Memory B cell (primary cell): ENCODE measurements at regions not wholly inside any gene's neighbourhood (a gene's known extent, or its start where the extent isn't known, plus 50 kb on each side); places are given as distances from the start of the nearest gene placed in this dataset.

Experiments
- ATAC-seq: fragments of 150-1000 bp; cut with Tn5 transposase; 2 replicates; pipeline ENCODE4 v1.10.0; 2021; ENCODE audit warnings: low read depth, mild to moderate bottlenecking, moderate library complexity
- DNase-seq, 2 donors: peaks; one replicate each; pipeline ENCODE4 v3.0.0; 2022; ENCODE audit warnings: low spot score in 2 of 2
- H3K27ac Mint-ChIP-seq: one replicate; pipeline ENCODE4 v1.8.0; 2022; ENCODE audit warnings: mild to moderate bottlenecking, moderate library complexity, mixed read lengths
- H3K27me3 Mint-ChIP-seq: one replicate; pipeline ENCODE4 v1.8.0; 2022; ENCODE audit warnings: mixed read lengths
- H3K36me3 Mint-ChIP-seq: one replicate; pipeline ENCODE4 v1.8.0; 2022; ENCODE audit warnings: mild to moderate bottlenecking, mixed read lengths
- H3K4me1 Mint-ChIP-seq: one replicate; pipeline ENCODE4 v1.8.0; 2022; ENCODE audit warnings: mixed read lengths
- H3K4me3 Mint-ChIP-seq: one replicate; pipeline ENCODE4 v1.8.0; 2022; ENCODE audit warnings: mild to moderate bottlenecking, moderate library complexity, mixed read lengths
- H3K9me3 Mint-ChIP-seq: one replicate; pipeline ENCODE4 v1.8.0; 2022; ENCODE audit warnings: mixed read lengths

DNA sequence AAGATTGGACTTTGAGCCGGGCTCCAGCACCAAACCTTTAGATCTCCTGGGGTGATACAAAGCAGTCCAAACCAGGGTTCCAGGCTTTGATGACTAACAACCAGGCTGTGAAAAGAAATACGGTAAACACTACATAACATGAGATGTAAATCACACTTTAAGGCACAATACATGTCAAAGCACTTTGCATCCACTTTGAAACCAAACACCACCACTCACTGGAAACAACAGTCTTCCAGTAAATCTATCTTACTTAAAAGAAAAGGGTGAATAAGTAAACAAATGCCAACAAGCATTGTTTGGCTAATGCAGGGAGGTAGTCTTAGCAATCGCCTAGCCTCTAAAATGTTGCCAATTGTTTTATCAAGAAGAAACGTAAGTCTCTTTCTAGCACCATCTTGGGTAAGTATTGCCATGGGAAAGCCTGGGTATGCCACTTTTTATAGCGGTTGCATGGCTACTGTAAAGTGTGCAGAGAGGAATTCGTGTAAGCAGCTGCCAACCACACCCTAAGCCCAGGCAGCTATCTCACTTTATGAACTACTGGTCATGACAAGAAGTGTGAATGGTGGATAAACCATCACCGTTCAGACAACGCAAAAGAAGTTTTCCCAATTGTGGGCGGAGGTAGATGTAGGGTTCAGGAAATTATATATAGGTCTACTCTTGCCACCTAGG lies 267.4 kb upstream of the PSMD7 start:
- DNase-seq (no peak), ATAC-seq (no peak)
- Mint-ChIP-seq H3K4me3 (no peak overlapping the region), H3K36me3 (no peaks in the 10 kb centered on the region), H3K4me1 (peaks cover 4% of the 10 kb centered on the region), H3K9me3 (peaks cover 2% of the 10 kb centered on the region), H3K27me3 (peaks cover 4% of the 10 kb centered on the region), H3K27ac (no peak overlapping the region)

DNA sequence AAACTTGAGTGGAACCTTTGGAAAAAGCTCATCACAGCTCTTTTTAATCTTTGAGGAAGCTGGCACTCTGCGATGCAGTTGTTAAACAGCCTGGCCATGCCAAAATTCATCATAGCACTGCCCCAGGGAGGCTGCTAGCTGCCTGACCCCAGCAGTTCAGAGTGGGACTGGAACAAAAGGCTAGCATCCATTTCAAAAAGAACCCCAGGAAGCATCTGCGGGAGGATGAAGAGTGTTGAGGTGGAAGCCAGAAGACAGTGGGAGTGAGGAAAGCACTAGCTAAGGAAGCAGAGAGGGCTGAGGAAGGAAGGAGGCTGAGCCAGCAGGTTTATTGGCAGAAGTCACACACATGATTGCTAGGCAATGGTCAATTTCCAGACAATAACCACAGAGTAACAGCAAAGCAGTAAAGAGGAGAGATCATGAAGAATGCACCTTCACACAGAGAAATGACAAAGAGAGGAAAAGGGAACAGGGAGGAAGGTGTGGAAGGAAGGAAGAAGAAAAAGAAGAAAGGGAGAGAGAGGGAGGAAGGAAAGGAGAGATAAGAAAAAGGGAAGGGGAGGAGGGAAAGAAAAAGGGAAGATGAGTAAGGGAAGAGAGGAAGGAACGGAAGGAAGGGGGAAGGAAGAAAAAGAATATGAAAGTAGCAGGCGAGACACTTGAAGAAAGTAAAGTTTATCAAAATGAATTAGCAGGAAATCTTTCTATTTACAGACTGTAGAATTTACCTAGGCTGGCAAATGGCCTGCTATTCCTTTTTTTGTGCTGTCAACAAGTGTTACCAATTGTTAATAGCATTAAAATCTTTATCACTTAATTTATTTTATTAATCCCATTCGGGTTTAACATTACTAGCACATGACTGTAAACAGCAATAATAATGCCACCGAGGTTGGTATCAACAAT lies 270.0 kb upstream of the PSMD7 start:
- H3K27ac Mint-ChIP-seq, result no peak overlapping the region
- peaks cover 3% of the 10 kb centered on the region for H3K27me3 Mint-ChIP-seq
- H3K9me3 Mint-ChIP-seq, result peaks cover 2% of the 10 kb centered on the region
- ATAC-seq (no peak), DNase-seq (no peak)
- no peak overlapping the region for H3K4me3 Mint-ChIP-seq
- no peaks in the 10 kb centered on the region for H3K36me3 Mint-ChIP-seq
- peaks cover 4% of the 10 kb centered on the region for H3K4me1 Mint-ChIP-seq

DNA sequence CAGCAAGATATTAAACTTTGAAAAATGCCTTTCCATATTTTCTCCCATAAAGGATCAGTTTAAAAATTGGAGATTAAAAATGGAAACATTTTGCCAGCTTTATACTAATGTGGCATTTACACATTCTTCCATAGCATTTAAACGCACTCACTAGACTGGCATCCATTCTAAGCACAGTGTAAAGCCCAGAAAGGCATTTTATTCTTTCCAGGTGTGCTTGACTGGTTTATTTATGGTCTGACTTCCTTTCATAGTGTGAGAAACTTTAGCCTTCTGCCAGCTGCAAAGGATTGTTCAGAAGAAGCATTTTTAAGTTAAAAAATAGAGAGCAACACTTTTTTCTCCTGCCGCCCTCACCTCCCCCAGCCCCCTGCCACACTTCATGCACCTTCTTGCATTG lies 271.7 kb upstream of the PSMD7 start:
- Mint-ChIP-seq H3K27me3 (peaks cover 3% of the 10 kb centered on the region), H3K36me3 (no peaks in the 10 kb centered on the region), H3K27ac (no peak overlapping the region), H3K4me3 (no peak overlapping the region), H3K4me1 (peaks cover 4% of the 10 kb centered on the region), H3K9me3 (peaks cover 2% of the 10 kb centered on the region)
- DNase-seq, result no peak
- no peak for ATAC-seq

DNA sequence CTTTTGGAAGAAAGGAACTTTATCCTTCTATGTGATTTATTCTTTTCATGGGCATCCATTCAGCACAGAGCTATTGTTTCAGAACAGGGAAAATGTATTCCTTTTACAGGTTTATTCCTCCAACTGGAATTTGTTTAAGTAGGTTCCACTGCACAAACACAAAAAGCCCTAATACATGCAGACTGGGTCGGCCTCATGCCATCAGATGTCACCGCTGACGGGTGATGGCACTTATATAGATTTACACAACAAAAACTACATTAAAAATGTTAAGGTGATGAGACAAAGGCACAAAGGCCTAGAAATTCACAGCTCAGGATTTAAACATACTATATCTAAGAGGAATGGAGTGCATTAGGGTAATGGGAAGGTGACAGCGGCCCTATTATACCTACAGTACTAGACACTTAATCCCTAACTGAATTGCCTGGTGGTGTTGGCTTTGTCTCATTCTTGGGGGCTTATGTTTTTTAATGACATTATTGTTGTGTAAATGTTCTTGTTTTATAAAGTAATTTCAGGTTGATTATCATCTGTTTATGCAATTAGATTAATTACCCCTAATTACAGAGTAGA lies 276.4 kb upstream of the PSMD7 start:
- no peaks in the 10 kb centered on the region for H3K27me3 Mint-ChIP-seq
- H3K4me3 Mint-ChIP-seq, result no peak overlapping the region
- no peaks in the 10 kb centered on the region for H3K4me1 Mint-ChIP-seq
- no peak for DNase-seq
- H3K9me3 Mint-ChIP-seq, result peaks cover under 1% of the 10 kb centered on the region
- no peak overlapping the region for H3K27ac Mint-ChIP-seq
- no peak for ATAC-seq
- H3K36me3 Mint-ChIP-seq, result no peaks in the 10 kb centered on the region

DNA sequence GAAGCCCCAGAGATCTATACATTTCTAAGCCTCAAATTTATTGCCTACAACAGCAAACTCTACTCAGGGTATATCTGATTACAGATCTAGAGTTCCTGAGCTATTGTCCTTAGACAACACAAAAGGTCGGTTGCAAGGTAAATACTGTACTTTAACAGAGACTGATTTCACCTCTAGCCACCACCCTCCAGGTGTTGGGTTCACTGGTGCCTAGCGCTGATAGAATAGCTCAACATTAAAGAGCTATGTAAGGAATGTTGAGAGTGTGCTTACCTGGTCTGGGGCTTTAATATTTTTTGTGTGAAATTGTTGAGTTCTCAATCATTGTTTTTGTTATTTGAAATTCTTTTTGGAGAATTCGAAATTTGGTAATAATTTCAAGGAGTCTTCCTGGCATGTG lies 277.0 kb upstream of the PSMD7 start:
- Mint-ChIP-seq H3K9me3 (peaks cover 2% of the 10 kb centered on the region), H3K27ac (no peak overlapping the region), H3K36me3 (no peaks in the 10 kb centered on the region), H3K4me1 (no peaks in the 10 kb centered on the region), H3K4me3 (no peak overlapping the region), H3K27me3 (no peaks in the 10 kb centered on the region)
- no peak for DNase-seq
- ATAC-seq, result no peak

DNA sequence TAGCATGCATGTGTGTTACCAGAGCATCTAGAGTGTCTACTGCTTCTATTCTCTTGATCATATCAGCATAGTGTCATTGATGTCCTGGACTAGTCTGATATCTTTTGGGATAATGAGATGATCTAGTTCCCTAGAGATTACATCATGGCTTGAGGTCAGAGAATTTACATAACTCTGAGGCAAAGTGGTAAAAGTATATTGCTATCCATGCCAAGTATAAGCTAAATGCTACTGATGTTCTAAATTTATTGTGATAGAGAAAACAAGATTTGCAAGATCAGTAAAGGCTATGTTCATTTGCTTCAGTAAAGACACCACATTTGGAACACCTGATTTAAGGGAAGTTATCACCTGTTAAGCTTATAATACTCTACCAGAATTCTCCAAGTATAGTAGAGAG lies 280.7 kb upstream of the PSMD7 start:
- DNase-seq (no peak), ATAC-seq (no peak)
- Mint-ChIP-seq H3K4me3 (no peak overlapping the region), H3K27ac (no peak overlapping the region), H3K27me3 (no peaks in the 10 kb centered on the region), H3K4me1 (no peaks in the 10 kb centered on the region), H3K36me3 (no peaks in the 10 kb centered on the region), H3K9me3 (peaks cover 4% of the 10 kb centered on the region)

DNA sequence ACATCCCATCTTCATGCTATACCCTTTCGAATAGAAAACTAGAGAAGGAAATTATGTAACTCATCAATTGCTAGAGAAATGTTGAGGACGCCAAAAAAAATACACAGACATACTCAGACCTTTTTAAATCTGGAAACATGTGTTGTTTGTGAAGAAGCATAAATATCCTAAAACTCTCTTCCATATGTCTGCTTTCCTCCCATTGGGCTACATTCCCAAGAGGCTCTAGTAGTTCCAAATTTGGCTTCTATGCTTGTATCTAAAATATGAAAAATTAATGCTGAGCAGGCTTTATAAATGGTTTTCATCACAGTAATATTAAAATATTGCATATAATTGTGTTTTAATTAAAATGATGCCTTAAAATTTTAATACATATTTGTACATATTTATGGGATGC lies 297.9 kb upstream of the PSMD7 start:
- Mint-ChIP-seq H3K27ac (no peak overlapping the region), H3K9me3 (peaks cover 11% of the 10 kb centered on the region), H3K4me1 (no peaks in the 10 kb centered on the region), H3K36me3 (no peaks in the 10 kb centered on the region), H3K27me3 (no peaks in the 10 kb centered on the region), H3K4me3 (no peak overlapping the region)
- DNase-seq, result no peak
- no peak for ATAC-seq

DNA sequence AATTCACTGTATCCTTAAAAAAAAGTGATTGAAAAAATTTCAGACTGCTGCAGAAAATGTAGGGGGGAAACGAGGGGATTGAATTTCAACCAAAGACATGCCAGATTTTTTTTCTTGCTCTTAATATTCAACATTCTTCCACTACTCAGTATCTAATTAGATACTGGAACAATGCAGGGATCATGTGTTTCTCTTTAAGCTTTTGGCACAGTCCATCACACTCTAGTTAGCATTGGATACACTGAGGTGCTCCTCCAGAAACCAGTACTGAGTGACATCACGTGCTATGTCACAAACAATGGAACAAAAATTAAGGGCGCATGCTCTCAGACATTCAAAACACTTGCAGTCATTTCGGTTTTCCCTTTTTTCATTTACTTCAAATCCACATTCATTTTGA lies 298.6 kb upstream of the PSMD7 start:
- Mint-ChIP-seq H3K27ac (no peak overlapping the region), H3K27me3 (no peaks in the 10 kb centered on the region), H3K9me3 (peaks cover 11% of the 10 kb centered on the region), H3K4me3 (no peak overlapping the region), H3K4me1 (no peaks in the 10 kb centered on the region), H3K36me3 (no peaks in the 10 kb centered on the region)
- ATAC-seq (no peak), DNase-seq (no peak)

DNA sequence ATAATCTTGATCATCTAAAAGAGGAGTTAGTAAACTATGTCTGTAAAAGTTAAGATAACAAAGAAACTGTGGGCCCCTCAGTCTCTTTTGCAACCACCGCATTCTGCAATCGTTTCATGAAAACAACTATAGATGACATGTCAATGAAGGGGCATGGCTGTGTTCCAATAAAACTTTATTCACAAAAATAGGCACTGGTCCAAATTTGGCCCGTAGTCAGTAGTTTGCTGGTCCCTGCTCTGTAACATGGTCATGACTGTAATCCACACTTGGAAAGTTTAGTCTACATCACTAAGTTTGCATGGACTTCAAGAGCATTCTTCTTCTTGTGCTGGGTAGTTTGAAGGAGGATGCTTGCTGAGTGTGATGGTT lies 299.3 kb upstream of the PSMD7 start:
- DNase-seq (no peak), ATAC-seq (no peak)
- no peaks in the 10 kb centered on the region for H3K36me3 Mint-ChIP-seq
- peaks cover 8% of the 10 kb centered on the region for H3K9me3 Mint-ChIP-seq
- no peaks in the 10 kb centered on the region for H3K27me3 Mint-ChIP-seq
- no peaks in the 10 kb centered on the region for H3K4me1 Mint-ChIP-seq
- no peak overlapping the region for H3K27ac Mint-ChIP-seq
- no peak overlapping the region for H3K4me3 Mint-ChIP-seq

DNA sequence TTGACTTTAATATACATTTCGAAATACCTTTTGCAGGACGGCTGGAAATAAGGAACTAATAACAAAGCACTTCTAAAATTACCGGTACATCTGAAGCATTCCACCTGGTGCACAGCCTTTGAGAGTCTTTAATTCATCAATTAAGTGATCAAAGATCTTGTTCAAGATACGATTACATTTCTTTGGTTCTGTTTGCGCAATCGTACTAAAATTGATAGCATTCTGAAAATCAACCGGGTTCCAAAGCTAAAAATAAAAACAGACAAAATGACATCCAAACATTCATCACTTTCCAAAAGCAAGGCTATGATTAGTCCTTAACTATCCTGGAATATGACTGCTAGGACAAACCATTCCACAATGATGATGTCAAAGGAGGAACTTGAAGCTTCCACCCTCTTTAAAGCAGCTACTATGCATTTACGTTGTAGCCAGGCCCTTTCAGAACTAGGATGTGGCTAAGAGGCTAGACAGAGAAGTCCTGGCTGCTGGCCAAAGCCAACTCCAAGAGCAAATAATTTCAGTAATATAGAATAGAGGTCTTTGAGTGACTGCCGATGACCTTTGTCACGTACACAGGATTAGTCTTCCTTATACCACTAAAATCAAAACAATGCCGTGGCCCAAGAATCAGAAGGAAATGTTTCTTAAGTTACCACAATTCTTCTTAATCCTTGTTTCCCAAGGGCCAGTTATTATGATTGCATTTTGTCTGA lies 299.8 kb upstream of the PSMD7 start:
- Mint-ChIP-seq H3K9me3 (peaks cover 8% of the 10 kb centered on the region), H3K27ac (no peak overlapping the region), H3K27me3 (no peaks in the 10 kb centered on the region), H3K36me3 (no peaks in the 10 kb centered on the region), H3K4me3 (no peak overlapping the region), H3K4me1 (no peaks in the 10 kb centered on the region)
- DNase-seq (no peak), ATAC-seq (no peak)

DNA sequence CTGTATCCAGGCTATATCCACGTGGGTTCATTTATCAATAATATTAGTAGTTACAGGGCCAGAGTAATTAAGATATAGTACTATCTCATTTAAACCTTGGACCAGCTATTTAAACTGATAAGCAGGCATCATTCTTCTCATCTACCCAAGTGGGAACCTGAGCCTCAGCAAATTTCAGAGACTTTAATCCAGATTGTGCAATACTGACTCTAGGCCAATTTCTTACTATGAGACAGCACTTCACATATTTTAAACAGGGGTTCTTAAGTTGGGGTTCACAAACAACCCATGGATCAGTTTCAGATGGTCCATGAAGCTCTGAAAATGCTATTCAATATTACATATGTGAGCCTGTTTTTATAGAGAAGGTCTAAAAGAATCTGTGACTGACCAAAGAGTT lies 302.7 kb upstream of the PSMD7 start:
- ATAC-seq (no peak), DNase-seq (no peak)
- Mint-ChIP-seq H3K4me3 (no peak overlapping the region), H3K36me3 (no peaks in the 10 kb centered on the region), H3K4me1 (no peaks in the 10 kb centered on the region), H3K27ac (no peak overlapping the region), H3K27me3 (no peaks in the 10 kb centered on the region), H3K9me3 (peaks cover 6% of the 10 kb centered on the region)

DNA sequence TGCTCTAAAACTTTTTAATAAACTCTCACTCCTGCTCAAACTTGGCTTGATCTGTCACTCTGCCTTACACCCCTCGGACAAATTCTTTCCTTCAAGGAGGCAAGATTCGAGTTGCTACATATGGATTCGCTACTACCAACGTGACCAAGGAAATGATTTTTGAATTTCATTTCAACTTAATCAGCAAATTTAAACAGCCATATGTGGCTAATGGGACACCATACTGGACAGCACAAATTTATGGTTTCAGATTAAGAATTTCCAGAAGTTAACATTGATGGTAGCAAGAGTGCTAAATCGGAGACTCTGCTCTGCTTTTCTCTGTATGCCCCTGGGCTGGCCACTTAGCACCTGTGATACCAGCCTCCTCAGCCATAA lies 318.2 kb upstream of the PSMD7 start:
- H3K27ac Mint-ChIP-seq, result no peak overlapping the region
- H3K4me3 Mint-ChIP-seq, result no peak overlapping the region
- H3K36me3 Mint-ChIP-seq, result no peaks in the 10 kb centered on the region
- H3K4me1 Mint-ChIP-seq, result no peaks in the 10 kb centered on the region
- DNase-seq (no peak), ATAC-seq (no peak)
- H3K27me3 Mint-ChIP-seq, result peaks cover 3% of the 10 kb centered on the region
- H3K9me3 Mint-ChIP-seq, result peaks cover 9% of the 10 kb centered on the region

DNA sequence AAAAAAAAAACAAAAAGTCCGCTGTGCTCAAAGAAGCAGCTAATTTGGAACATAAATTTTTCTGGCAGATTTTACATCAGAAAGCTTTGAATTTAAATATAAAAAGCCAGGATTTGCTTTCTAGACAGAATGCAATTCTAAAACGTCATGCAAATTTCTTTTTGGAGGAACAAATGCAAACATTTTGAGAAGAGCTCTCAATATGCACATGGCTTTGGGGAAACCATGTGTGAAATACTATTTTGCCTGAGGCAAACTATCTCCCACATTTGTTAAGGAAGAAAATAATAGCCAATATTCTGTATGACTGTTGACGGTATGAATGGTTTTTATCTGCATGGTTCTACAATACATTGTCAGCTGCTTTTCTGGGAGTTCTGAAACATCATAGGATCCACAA lies 320.0 kb upstream of the PSMD7 start:
- H3K27ac Mint-ChIP-seq, result no peak overlapping the region
- no peak overlapping the region for H3K4me3 Mint-ChIP-seq
- no peaks in the 10 kb centered on the region for H3K4me1 Mint-ChIP-seq
- peaks cover 4% of the 10 kb centered on the region for H3K9me3 Mint-ChIP-seq
- peaks cover 3% of the 10 kb centered on the region for H3K27me3 Mint-ChIP-seq
- H3K36me3 Mint-ChIP-seq, result no peaks in the 10 kb centered on the region
- DNase-seq (no peak), ATAC-seq (no peak)

DNA sequence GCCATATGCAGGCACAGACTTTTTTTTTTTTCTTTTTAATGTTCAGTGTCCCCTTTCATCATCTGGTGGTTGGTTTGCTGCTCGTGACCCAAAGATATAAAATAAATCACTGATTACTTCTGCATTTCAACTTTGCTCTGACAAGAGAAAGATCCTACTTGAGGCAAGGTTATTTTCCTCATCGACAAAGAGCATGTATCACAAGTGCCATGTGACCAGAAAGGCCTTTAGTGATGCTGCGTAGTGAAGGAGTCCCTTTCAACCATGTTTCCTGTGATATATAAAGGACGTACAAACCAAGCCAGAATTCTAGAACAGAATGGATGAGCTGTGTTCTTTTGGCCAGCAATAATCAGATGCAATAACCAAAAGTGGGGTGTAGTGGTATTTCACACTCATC lies 323.4 kb upstream of the PSMD7 start:
- ATAC-seq (no peak), DNase-seq (no peak)
- Mint-ChIP-seq H3K4me1 (no peaks in the 10 kb centered on the region), H3K4me3 (no peak overlapping the region), H3K27ac (no peak overlapping the region), H3K36me3 (no peaks in the 10 kb centered on the region), H3K27me3 (peaks cover 2% of the 10 kb centered on the region), H3K9me3 (peaks cover 3% of the 10 kb centered on the region)
